Muscle of leg (tissue), 3 donors: ENCODE measurements at regions not wholly inside any gene's neighbourhood (a gene's known extent, or its start where the extent isn't known, plus 50 kb on each side); places are given as distances from the start of the nearest gene placed in this dataset.
"Not testable (repeated sequence)": the region's sequence is repeated elsewhere in the genome, so short reads cannot be mapped to it uniquely, and the experiment has no call there.

Experiments
- DNase-seq: peaks from one replicate; pipeline ENCODE4 v3.0.0; 2013
- H3K27ac ChIP-seq: one replicate; pipeline ENCODE4 v1.5.1; 2013; ENCODE audit warnings: mild to moderate bottlenecking, low read length, control low read depth
- H3K27me3 ChIP-seq: one replicate; pipeline ENCODE4 v1.6.1; 2013; ENCODE audit warnings: low read length; ENCODE audit not compliant: control insufficient read depth, insufficient read depth
- H3K36me3 ChIP-seq: one replicate; pipeline ENCODE4 v1.6.1; 2013; ENCODE audit warnings: low read length; ENCODE audit not compliant: control insufficient read depth, insufficient read depth
- H3K4me1 ChIP-seq: one replicate; pipeline ENCODE4 v1.6.1; 2013; ENCODE audit warnings: low read length; ENCODE audit not compliant: control insufficient read depth, insufficient read depth
- H3K4me3 ChIP-seq: one replicate; pipeline ENCODE4 v1.5.1; 2013; ENCODE audit warnings: low read length, control low read depth
- H3K9me3 ChIP-seq: replicated peaks from 2 replicates; pipeline ENCODE4 v1.6.1; 2013; ENCODE audit warnings: low read depth, low read length; ENCODE audit not compliant: control insufficient read depth
- WGBS: methylation state at CpG from one replicate; pipeline ENCODE4 v1.1.5; 2013; ENCODE audit warnings: missing lambda C conversion rate; ENCODE audit not compliant: insufficient coverage; 5-methylcytosine and 5-hydroxymethylcytosine counted together

GRCh38 chr16:32116080-32116479 lies 137.0 kb upstream of the TP53TG3D start:
- Histone ChIP-seq H3K4me1 (no peaks in the 10 kb centered on the region), H3K27ac (no peak overlapping the region), H3K36me3 (no peaks in the 10 kb centered on the region), H3K4me3 (peak overlapping the region; percentile 34), H3K27me3 (peaks cover 11% of the 10 kb centered on the region), H3K9me3 (no peaks in the 10 kb centered on the region)
- 11% methylated on average over 30 of the region's 52 CpGs for WGBS
- no peak for DNase-seq

GRCh38 chr16:32116533-32116932 lies 136.6 kb upstream of the TP53TG3D start:
- H3K27ac ChIP-seq, H3K36me3 ChIP-seq, H3K4me1 ChIP-seq, H3K9me3 ChIP-seq, DNase-seq: not testable (repeated sequence)
- Histone ChIP-seq H3K4me3 (peak overlapping the region; percentile 34), H3K27me3 (peaks cover 11% of the 10 kb centered on the region)
- no CpG with 5 or more reads among the region's 29 CpGs for WGBS

- 33% methylated on average over 1 of the region's 1 CpG for WGBS
- not testable (repeated sequence) for H3K36me3 ChIP-seq, DNase-seq, H3K9me3 ChIP-seq, H3K27ac ChIP-seq, H3K4me3 ChIP-seq, H3K27me3 ChIP-seq, H3K4me1 ChIP-seq
These were observed 132.7 kb upstream of the TP53TG3D start for GRCh38 chr16:32120372-32120771.

GRCh38 chr16:32120779-32121178 lies 132.3 kb upstream of the TP53TG3D start:
- DNase-seq, H3K27ac ChIP-seq, H3K4me3 ChIP-seq, H3K9me3 ChIP-seq, H3K36me3 ChIP-seq, H3K27me3 ChIP-seq, H3K4me1 ChIP-seq: not testable (repeated sequence)
- 62% methylated on average over 3 of the region's 3 CpGs for WGBS

- not testable (repeated sequence) for H3K9me3 ChIP-seq, H3K27me3 ChIP-seq, DNase-seq, H3K27ac ChIP-seq, H3K36me3 ChIP-seq, H3K4me3 ChIP-seq, H3K4me1 ChIP-seq
- WGBS: 67% methylated on average over 1 of the region's 2 CpGs
These were observed 131.7 kb upstream of the TP53TG3D start for GRCh38 chr16:32121273-32121900.

- not testable (repeated sequence) for H3K4me3 ChIP-seq, H3K4me1 ChIP-seq, DNase-seq, H3K36me3 ChIP-seq, H3K27me3 ChIP-seq, H3K9me3 ChIP-seq, H3K27ac ChIP-seq
- no CpG with 5 or more reads among the region's 8 CpGs for WGBS
These were observed 100.7 kb upstream of the TP53TG3D start for GRCh38 chr16:32152434-32152833.

- H3K27me3 ChIP-seq, H3K36me3 ChIP-seq, H3K27ac ChIP-seq, DNase-seq, H3K4me3 ChIP-seq, H3K4me1 ChIP-seq, H3K9me3 ChIP-seq: not testable (repeated sequence)
- WGBS: no CpG with 5 or more reads among the region's 61 CpGs
These were observed 65.0 kb upstream of the TP53TG3D start for GRCh38 chr16:32187918-32188669.

- WGBS: 41% methylated on average over 8 of the region's 36 CpGs
- not testable (repeated sequence) for H3K27ac ChIP-seq, H3K9me3 ChIP-seq, H3K4me1 ChIP-seq, H3K27me3 ChIP-seq, H3K36me3 ChIP-seq, H3K4me3 ChIP-seq, DNase-seq
These were observed 50.5 kb upstream of the TP53TG3D start for GRCh38 chr16:32202585-32202984.
